ENCODE measurements at regions not wholly inside any gene's neighbourhood (a gene's known extent, or its start where the extent isn't known, plus 50 kb on each side); places are given as distances from the start of the nearest gene placed in this dataset.

DNA sequence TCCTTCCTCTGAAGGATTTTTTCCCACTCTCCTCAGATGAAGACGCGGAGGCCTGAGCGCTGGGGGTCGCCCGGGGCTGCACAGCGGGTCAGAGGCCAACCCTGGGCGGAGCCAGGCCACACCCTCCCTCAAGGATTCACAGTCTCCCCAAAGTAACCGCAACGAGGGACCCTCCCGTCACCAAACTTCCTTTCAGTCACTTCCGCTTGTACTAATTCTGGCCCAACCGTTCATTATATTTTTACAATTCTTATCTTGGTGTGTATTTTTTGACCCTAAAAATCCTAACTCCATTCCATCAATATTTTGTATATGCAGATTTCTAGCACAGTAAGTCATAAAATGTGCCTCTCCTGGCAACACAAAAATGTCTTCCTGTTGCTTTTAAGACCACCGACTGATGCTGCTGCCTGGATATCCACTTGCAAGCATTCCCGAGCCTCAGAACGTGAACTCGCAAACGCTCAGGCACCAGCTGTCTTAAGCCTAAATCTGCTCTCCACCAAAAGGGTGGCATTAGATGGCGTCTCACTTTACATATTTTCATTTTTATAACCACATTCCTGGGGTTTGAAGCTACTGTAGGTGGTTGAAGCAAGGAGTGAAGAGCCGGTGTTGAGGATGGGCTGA lies 128.0 kb downstream of the DLL1 start:
- DNase-seq (ENCODE audit: low spot score), result no peak

DNA sequence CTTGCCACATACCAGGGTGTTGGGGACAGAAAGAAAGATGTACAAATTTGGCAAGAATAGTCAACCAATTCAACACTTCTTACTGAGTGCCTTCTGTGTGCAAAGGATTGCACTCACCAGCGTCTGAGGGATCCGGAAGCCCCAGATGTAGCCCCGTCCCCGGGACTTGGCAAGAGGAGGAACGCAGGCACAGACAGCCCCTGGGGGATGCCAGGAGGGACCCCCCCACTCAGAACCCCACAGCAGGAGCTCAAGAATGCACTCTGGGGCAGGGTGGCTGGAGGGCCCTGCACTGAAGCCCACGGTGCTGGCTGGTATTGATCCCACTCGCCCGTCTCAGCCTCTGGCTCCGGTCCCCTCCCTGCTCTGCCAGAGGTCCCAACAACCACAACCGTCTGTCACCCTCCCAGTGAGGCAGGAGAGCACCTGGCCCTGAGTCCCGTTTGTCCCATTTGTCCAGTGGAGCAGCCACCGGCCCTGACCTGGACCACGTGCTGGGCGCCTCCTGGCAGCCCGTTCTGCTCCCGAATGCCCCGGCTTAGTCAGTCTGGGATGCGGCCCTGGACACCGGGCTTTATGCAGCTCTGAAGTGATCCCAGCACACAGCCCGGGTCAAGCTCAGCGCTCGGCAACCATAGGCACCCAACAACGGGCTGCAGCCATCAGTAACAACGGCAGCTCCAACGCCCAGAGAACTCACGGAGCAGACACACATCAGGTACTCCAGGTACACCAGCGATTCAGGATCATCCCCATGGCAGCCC lies 128.7 kb downstream of the DLL1 start:
- DNase-seq (ENCODE audit: low spot score), result no peak

DNA sequence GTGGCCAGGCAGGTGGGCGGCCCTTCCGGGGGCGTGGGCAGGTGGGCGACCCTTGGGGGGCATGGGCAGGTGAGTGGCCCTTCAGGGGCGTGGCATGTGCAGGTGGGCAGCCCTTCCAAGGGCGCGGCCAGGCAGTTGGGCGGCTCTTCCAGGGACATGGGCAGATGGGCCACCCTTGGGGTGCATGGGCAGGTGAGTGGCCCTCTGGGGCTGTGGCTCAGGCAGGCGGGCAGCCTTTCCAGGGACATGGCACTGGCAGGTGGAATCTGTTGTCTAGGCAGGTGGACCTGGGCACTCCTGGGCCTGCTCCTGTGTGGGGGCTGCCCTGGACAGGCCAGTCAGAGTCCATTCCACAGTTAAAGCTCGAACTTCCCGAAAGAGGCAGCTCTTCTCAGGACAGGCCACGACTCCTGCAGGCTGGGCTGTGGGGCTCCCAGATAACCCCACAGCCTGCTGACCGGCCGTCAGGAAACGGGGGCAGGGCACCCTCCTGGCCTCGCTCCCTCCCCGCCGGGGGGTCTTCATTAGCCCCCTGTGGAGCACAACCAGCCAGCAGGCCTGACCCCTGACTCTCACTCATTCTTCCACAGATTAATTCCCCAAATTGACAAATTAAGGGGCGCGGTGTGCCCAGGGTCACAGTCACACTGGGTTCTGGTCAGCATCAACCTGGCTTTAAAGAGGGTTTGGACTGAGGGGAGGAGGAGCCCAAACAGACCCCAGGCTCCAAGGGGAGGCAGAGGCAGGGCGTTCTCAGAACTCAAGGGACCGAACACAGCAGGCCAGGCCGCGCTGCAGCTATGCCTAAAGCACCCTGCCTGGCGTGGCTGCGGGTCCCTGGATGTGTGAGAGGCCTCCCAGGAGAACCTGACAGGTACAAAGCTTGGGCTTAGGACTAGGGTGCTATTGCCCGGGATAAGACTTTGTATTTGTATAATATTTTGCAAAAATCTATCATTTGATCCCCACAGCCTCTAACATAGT lies 130.0 kb downstream of the DLL1 start:
- no peak for DNase-seq (ENCODE audit: low spot score)

DNA sequence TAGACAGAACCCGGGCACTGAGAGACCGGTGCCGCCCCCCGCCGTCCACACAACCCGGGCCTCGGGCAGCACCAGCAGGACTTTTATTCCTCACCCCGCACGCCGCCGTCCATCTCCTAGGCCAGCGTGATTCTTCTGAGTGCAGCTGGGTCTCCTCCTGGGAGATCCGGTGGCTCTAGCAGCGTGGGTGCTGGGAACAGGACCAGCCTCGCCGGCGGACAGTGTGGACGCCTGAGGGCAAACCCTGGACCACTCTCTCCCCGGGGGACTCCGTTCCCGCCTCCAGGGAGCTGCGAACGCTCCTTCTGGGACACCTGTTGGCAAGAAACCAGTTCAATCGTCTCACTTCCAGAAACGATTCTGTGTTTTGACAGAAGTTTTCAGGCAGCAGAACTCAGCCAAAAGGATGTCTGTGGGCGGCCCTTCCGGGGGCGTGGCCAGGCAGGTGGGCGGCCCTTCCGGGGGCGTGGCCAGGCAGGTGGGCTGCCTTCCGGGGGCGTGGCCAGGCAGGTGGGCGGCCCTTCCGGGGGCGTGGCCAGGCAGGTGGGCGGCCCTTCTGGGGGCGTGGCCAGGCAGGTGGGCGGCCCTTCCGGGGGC lies 130.7 kb downstream of the DLL1 start:
- no peak for DNase-seq (ENCODE audit: low spot score)

DNA sequence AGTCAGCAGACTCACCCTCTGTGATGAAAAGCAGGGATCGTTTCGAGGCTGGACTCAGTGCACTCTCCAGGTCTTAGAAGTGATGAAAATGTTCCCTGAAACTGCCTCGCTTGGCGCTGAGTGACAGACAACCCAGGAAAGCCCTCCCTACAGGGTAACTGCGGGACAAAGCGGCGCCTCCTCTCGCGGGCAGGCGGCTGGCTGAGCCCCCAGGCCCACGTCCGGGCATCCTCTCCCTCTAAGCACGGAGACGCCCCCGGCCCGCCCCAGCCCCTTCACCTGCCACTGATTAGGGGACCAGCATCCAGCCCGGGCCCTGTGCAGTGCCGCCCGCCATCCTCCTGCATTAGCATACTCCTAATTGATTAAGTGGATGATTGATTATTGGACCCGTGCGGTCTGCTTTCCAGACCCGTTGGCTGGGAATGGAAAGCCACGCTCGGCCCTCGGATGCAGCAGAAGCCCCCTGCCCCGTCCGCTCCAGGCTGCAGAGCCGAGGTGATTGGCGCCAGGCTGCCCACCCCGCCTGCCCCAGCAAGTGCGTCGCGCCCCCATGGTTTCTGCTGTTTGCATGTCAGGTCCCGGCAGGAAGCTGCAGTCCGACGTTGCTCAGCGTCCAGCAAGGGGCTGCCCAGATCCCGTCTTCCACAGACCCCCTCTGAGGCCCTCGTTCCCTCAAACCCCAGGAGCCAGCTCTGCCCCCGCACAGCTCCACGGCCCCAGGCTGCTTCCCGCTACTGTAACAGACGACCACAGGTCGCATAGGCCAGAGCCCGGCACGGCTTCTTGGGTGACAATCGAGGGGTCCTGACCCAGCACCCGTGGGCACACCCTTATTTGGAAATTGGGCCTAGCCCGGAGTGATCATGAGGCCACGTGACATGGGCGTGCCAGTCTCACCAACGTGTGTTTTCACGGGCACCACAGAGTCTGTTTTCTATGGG lies 131.6 kb downstream of the DLL1 start:
- no peak for DNase-seq (ENCODE audit: low spot score)

DNA sequence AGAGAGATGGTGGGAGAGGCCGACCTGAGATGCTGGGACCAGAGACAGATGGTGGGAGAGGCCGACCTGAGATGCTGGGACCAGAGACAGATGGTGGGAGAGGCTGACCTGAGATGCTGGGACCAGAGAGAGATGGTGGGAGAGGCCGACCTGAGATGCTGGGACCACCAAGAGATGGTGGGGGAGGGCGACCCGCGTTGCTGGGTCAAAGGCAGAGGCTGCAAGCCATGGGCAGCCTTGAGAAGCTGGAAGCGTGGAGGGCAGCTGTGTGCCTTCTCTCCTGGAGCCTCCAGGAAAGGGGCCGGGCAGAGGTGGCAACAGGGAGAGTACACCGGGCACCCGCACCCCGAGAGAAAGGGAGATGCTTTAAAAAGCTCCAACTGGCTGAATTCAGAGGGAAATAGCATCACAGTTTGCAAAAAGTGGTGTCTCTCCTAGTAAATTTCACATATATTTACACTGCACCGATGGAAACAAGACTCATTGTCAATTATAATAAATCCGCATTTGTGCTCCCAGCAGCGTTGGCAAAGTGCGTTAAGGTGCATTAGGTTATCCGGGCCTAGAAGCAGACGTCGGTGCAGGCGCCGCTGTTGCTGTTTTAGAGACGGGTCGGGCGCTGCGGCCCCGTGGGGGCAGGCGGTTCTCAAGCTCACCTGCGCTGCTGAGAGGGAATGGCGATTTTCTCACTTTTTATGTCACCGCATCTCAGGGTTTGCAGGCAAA lies 132.4 kb downstream of the DLL1 start:
- DNase-seq (ENCODE audit: low spot score), result no peak

DNA sequence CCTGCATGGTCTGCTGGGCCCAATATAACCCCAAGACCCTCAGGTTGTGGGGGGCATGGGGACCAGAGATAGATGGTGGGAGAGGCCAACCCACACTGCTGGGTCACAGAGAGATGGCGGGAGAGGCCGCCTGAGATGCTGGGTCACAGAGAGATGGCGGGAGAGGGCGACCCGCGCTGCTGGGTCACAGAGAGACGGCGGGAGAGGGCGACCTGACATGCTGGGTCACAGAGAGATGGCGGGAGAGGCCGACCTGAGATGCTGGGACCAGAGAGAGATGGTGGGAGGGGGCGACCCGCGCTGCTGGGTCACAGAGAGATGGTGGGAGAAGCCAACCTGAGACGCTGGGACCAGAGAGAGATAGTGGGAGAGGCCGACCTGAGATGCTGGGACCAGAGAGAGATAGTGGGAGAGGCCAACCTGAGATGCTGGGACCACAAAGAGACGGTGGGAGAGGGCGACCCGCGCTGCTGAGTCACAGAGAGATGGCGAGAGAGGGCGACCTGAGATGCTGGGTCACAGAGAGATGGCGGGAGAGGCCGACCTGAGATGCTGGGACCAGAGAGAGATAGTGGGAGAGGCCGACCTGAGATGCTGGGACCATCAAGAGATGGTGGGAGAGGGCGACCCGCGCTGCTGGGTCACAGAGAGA lies 133.2 kb downstream of the DLL1 start:
- no peak for DNase-seq (ENCODE audit: low spot score)

DNA sequence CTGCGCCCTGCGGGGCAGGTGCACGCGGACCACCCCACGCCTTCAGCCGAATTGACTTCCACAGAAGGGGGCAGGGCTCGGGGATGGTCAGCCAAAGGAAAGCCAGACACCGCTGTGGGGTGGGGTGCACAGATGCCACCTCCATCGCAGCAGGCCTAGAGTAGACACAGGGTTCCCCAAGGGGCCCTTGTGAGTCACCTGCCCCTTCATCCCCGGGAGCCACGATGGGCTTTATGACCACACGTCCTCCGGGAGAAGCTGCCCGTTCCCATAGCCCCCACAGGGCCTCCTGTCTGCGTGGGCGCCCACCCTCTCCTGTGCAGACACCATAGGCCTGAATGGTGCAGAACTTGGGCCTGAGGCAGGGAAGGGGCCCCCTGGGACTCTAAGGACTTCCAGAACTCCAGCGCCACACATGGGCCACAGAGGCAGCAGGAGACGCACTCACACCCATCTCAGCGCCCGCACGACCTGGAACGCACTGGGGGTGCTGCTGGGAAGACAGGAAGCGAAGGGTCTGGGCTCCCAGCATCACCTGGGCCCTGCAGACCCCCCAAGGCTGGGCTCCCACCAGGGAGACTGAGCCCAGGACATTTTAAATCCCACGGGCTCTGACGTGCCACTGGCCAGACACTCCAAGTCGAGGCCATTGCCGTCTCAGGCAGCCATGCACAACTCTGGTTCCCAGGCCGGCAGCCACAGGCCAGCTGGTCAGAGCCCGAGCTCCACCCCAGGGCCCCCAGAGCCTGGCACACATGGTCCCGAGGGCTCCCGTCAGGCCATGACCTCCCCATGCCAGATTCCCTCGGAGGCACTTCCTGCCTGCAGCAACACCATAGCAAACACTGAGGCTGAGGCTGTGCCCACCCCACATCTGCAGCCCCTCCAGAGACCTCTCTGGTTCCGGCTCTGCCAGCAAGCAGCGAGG lies 134.2 kb downstream of the DLL1 start:
- no peak for DNase-seq (ENCODE audit: low spot score)

DNA sequence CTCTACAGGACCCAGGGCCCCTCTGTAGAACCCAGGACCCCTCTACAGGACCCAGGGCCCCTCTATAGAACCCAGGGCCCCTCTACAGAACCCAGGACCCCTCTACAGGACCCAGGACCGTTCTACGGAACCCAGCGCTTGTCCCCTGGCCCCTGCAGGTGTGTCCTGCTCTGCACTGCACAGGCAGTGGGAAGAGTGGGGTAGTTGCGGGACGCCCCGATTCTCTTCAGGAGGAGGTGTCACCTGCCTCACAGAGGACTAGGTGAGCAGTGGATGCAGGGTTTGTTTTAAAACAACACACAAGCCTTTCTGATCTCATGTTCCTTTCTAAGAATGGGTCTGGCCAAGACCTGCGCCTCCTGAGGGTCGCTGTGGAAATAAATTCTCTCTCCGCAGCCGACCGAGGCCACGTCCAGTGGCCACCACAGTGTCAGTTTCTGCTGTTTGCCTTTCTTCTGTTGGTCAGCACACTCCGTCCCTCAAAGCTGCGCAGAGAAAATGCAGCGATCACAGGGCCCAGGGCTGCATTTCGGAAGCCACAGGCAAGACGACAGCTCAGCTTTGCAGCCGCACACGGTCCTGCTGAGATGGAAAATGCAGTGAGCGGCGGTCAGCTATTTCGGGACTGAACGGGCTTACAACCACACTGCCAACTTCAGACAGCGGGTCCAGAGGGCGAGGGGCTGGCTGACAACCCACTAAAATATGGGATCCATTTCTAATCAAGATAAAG lies 135.2 kb downstream of the DLL1 start:
- DNase-seq (ENCODE audit: low spot score), result no peak

DNA sequence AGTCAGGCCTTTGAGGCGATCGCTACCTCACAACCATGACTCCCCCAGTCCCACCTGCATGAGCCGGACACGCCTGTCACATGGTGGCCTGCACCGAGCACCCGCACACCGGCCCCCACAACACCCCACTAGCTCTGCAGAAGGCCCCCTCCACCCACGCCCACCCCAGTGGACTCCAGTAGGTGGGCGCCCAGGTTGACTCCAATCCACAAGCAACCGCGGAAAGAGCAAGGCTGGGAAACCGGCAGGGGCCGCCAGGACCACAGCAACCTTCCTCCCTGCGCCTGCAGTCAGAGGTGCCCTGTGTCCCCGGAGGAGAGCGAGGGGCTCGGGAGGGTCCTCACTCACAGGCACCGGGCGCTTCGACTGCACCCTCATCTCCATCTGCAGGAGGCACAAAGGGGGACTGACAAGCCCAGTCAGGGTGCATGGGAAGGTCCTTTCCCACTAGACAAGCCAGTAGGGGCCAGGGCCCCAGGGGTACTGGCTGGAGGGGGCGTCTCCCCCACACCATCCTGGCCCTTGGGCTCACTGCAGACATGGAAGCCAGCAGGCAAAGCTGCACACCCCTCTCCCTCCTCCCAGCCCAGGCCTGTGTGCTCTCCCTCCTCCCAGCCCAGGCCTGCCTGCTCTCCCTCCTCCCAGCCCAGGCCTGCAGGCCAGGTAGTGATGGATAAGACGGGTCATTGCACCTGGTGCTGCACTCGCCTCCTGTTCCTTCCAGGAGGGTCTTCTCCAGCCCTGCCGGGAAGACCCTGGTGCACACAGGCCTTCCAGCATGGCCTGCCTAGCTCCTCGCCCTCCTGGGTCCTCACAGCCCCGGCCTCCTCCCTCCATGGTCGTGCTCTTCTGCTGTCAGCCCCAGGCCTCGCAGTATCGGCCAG lies 137.2 kb downstream of the DLL1 start:
- no peak for DNase-seq (ENCODE audit: low spot score)

DNA sequence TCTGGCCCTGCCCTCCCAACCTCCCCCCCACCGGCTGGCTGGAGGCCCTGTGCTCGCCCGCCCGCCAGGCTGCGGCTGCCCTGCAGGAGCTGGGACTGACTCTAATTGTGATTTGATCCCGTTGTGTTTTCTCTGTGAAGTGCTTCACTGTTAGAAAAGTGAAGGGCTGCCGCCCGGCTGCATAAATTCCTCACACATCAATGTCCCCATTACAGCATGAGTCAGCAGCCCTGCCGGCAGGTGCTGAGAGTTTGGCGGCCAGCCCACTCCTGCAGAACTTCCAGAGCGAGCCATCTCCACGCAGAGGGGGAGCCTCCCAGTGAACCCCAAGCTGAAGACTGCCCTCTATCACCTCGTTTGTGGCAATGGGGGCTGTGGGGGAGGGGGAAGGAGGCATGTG lies 137.9 kb downstream of the DLL1 start:
- DNase-seq (ENCODE audit: low spot score), result no peak

DNA sequence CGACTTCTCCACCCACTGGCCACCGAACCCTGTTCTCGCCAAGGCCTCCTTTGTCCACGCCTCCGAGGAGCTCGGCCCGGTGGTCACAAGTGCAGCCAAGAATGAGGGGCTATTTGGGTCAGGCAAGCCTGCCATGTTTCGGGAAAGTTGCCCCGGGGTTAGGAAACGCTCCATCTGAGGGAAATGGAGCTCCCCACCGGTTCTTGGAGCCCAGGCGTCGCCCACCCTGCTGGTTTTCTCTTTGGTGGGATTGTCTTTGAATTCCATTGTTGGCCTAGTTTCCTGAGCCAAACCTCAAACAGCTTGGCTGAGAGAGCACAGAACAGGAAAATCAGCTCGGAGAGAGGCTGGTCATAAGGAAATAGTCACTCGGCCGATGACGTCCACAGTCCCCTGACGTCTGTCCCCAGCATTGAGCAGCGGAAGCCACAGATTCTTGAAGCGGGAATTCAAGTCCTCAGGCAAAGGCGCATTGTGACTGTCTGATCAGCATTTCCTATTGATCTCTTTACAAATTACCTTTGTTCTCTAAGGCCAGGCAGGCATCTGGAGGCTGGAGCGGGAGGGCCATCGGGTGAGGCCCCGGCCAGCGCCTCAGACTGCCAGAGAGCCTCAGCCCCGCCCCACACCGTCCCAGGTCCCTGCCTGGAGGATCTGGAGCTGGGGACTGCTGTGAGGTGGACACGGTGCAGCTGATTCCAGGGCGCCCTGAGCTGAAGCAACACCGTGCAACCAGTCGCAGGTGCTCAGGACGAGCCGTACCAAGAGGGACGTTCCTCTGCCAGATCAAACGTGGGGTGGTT lies 138.6 kb downstream of the DLL1 start:
- no peak for DNase-seq (ENCODE audit: low spot score)

DNA sequence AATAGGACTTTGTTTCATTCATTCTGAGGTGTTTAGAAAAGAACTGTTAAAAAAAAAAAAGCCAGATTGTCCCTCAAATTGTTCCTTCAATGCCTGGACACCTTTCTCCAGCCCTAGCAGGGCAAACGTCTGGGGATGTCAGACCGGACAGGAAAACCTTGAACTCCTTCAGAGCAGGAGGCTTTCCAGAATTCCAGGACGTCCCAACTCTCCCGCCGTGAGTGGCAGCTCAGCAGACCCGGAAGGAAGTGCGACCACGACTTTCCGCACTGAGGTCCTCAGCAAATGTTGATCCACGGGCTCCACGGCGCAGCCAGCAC lies 139.1 kb downstream of the DLL1 start:
- no peak for DNase-seq (ENCODE audit: low spot score)

DNA sequence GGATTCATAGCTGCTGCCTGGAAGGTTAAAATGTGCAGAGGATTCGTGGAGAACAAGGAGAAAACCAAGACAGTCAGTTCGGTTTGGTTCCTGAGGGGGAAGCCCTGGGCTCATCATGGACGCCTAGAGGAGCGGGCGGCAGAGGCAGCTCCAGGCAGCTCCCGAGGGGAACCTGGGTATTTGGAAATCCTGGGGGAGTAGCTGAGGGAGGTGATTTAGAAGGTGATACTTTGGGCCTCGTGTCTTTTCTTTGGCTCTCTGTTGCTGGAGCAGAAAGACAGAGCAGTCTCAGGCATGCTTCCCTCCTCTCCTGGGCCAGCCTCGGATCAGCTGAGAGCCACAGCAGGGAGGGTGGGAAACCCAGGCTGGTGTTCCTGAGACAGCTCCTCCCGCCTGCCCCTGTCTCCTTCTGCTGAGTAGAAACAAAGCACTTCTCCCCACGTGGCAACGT lies 139.5 kb downstream of the DLL1 start:
- DNase-seq (ENCODE audit: low spot score), result no peak

DNA sequence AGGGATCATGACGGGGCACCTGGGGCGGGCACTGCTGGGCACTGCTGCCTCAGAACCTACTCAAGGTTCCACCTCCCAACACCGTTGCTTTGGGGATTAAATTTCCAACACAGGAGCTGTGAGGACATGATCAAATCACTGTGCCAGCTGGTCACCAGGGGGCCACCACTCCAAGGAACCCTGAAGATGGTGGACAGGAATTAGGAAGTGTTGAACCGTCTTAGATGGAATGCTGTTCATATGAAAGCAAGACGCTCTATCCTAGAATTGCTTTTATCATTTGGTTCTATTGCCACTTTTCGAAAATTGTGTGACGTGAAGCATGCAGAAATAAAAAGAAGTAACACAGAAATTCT lies 140.3 kb downstream of the DLL1 start:
- no peak for DNase-seq (ENCODE audit: low spot score)

Measured in SK-N-DZ (cell line).